A172 (cell line): ENCODE measurements at regions not wholly inside any gene's neighbourhood (a gene's known extent, or its start where the extent isn't known, plus 50 kb on each side); places are given as distances from the start of the nearest gene placed in this dataset.
"Not testable (repeated sequence)": the region's sequence is repeated elsewhere in the genome, so short reads cannot be mapped to it uniquely, and the experiment has no call there.

Source experiments
- DNase-seq: peaks from one replicate; pipeline ENCODE4 v3.0.0-alpha.2; 2015; ENCODE audit warnings: low spot score

DNA sequence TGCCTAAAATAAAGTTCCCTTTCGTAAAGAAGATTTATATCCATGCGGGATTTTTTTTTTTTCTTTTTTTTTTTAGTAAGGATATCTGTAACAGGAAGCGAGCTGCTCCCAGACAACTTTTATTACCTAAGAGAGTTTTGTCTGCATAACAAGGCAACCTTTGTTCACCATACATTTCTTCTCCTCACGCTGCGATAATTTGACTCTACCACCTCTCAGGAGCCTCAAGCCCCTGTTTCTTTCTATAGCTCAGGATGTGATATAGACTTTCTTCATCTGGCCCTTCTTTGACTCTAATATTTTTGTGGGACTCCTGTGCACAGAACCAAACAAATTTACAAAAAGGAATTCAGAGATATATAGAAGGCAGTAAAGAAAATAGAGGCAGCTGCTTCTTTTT is 1053.7 kb upstream of the SPRY2 start:
- no peak for DNase-seq

DNA sequence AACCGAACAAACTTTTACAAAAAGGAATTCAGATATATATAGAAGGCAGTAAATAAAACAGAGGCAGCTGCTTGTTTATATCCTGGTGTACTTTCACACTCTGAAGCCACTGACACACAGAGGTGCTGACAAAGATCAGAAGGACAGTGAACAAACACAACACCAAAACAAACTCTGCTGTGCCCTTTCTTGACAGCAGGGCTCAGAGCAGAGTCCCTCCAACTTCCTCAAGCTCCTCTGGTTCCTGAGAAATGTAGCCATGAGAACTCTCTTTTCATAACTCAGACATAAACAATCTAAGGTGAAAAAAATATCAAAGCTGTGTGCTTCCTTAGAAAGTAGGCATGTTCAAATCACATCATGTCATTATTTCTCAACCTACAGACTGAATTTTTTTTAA is 1052.8 kb upstream of the SPRY2 start:
- no peak for DNase-seq

DNA sequence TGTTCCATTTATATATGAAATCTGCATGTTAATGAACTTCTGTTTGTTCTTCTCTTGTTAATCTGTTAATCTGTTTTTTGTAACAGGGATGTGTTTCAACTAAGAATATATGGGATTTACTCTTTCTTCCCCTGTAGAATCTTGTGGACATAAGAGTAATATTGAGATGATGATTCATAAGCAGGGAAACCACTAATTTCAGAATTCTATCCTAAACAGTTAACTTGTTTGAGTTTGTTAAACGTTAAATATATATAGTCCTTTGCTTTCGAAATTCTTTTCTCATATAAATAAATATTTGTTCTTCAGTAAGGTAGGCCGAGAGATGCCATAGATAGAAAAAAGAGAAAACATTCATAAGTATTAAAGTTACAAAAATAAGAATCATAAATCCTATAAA is 1052.2 kb upstream of the SPRY2 start:
- no peak for DNase-seq

DNA sequence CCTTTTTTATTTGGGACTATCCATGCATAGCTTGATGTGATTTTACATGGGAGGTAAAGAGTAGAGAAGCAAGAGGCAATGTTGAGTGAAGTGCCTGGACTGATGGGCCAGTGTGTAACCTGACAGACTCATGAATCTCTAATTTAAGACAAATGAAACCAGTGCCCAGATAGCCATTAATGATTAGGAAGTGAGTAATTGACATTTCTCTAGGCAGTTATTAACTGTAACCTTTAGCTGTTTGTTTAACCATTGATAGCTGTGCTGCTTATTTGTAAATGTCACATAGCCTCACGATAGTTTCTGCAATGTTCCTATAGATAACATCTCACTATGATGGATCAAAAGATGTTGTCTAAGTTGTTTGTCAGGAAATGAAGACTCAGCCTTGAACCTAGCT is 1047.5 kb upstream of the SPRY2 start:
- DNase-seq: no peak

DNA sequence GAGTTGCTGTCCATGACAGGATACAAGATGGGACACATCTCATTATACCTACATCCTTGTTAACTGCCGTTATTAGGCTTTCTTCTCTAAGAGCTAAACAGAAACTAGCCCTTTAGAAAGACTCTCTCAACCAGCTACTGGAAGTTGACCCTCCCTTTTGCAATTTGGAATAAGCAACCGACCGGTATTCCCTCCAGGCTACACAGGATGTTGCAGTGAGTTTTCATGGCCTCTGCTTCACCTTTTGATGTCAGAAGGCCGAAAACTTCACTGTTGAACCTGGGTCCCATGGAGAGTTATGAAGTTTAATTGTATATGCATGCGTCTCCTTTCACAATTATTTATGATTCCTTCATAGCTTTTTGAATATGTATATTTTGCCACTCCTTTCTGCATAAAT is 1042.5 kb upstream of the SPRY2 start:
- DNase-seq: no peak

DNA sequence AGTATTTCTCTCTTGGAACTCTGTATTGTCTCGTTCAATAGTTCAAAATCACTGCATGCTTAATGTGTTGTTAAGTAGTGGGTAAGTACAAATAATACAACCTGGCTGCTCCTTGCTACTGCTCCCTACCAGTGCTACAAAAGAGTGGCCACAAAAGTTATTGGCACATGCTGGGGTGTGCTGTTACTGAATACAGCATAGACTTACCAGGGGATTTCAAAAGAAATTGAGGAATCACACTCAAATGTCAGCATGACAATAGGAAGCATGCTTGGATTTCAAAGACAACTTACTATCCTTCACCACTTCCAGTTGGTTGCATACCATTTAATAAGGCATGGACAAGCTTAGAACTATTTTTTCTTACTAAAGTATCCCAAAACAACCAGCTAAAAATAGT is 1041.3 kb upstream of the SPRY2 start:
- DNase-seq: no peak

DNA sequence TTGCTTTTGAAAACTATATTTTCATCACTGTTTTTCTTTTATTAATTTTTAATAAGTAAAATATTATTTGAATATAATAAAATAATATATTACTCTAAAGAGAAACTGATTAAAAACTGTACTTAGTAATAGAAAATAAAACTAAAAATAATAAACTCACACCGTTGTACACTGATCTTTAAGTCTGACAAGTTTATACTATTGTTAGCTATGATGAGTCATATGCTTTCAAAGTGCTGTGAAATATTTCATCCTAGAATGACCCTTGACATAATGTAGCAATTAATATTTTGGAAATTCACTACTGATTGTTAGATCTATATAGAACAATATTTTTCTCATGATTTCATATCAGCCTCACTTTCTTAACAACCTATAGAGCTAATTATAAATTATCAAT is 1040.6 kb upstream of the SPRY2 start:
- no peak for DNase-seq

DNA sequence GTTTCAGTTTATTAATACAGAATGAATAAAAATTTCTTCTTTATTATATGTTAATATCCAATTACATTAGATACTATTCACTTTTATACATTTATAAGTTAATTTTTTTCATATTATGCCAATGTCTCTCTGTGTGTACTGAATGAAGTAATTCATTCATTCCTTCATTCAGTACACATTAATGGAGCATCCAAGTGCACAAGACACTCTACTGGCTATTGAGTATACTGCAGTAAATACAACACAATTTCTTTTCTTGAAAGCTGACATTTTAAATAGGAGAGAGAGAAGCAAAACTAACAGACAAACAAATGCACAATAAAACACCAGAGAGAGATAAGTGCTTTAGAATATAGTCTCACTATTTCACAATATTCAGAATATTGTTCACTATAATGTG is 1038.3 kb upstream of the SPRY2 start:
- DNase-seq: no peak

DNA sequence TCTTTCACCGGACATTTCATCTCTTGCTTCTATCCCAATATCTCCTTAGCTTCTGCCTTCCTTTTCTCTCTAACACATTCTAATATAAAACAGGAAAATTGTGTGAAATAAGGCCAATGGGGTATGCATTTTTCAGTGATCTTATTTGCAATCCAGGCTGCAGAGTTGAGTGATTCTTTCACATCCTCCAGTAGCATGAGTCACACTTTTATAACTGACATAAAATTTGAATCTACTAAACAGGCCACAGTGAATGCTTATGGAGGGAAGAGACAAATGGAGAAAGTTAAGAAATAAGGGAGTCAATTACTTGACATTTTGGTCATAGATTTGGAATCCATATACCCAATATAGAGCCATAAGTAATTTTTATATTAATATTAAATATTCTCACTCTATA is 1037.0 kb upstream of the SPRY2 start:
- no peak for DNase-seq

DNA sequence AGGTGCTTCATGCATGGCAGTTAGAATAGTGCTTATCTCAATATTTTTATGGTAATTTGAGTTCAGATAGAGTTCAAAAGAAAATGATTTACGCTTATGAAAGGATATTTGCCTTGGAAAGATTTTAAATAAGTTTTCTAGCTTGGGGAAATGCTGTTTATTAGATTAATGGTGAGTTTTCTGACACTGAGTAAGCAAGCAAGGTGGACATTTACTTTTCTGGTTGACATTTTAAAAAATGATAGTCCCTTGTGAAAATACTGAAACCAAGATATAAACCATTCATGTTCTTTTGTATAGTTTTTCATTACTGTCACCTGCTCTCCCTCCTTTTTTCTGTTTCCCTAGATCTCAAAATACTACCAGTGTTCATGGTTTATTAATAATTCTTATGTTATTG is 1034.8 kb upstream of the SPRY2 start:
- DNase-seq: no peak

DNA sequence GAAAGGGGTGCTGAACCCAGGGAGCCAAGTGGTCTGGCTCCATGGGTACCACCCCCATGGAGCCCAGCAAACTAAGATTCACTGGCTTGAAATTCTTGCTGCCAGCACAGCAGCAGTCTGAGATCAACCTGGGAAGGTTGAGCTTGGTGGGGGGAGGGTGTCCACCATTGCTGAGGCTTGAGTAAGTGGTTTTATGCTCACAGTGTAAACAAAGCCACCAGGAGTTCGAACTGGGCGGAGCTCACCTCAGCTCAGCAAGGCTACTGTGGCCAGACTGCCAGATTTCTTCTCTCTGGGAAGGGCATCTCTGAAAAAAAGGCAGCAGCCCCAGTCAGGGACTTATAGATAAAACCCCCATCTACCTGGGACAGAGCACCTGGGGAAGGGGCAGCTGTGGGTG is 1021.8 kb upstream of the SPRY2 start:
- not testable (repeated sequence) for DNase-seq

DNA sequence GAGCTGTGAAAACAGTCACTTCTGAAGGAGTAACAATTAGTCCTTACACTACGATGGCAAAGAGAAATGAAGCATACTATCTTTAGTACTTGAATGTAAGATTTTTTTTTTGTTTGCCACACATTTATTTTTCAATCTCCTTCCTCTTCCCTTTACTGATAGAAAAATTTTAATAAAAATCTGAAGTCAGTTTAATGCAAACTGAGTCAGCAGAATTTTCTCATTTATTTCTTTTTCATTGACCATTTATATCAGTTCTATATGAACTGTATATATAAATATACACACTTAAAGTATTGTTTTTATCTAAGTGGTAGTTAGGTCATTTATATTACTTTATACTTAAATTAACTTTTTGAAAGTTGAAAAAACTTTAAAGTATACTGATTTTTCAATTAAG is 1009.1 kb upstream of the SPRY2 start:
- no peak for DNase-seq

DNA sequence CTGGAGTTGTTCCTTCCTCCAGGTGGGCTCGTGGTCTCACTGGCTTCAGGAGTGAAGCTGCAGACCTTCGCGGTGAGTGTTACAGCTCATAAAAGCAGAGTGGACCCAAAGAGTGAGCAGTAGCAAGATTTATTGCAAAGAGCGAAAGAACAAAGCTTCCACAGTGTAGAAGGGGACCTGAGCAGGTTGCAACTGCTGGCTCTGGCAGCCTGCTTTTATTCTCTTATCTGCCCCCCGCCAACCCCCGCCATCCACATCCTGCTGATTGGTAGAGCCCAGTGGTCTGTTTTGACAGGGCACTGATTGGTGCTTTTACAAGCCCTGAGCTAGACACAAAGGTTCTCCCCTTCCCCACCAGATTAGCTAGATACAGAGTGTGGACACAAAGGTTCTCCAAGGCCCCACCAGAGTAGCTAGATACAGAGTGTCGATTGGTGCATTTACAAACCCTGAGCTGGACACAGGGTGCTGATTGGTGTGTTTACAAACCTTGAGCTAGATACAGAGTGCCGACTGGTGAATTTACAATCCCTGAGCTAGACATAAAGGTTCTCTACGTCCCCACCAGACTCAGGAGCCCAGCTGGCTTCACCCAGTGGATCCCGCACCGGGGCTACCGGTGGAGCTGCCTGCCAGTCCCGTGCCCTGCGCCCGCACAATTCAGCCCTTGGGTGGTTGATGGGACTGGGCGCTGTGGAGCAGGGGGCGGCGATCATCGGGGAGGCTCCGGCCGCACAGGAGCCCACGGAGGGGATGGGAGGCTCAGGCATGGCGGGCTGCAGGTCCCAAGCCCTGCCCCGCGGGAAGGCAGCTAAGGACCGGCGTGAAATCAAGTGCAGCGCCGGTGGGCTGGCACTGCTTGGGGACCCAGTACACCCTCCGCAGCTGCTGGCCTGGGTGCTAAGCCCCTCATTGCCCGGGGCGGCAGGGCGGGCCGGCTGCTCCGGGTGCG is 999.5 kb upstream of the SPRY2 start:
- DNase-seq: not testable (repeated sequence)

DNA sequence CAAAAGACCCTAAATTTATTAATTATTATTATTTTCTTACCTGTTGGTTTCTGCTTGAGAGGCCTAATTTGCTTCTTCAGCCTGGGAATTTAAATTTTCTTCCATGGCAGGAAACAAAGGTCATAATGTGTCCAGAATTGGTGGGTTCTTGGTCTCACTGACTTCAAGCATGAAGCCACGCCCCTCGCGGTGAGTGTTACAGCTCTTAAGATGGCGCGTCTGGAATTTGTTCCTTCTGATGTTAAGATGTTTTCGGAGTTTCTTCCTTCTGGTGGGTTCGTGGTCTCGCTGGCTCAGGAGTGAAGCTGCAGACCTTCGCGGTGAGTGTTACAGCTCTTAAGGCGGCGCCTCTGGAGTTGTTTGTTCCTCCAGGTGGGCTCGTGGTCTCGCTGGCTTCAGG is 998.7 kb upstream of the SPRY2 start:
- not testable (repeated sequence) for DNase-seq

DNA sequence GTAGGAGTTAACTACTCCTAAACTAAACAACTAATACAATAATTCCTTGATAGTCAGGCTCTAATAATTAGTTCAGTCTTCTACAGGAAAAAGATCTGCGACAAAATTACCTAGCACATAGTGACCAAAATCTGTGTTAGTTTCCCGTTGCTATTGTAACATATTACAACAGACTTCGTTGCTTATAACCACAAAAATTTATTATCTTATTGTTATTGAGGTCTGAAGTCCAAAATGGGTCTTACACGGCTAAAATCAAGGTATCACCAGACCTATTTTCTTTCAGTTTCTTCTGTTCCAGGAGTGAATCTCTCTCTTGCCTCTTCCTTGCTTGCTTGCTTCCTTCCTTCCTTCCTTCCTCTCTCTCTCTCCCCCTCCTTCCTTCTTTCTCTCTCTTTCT is 993.6 kb upstream of the SPRY2 start:
- no peak for DNase-seq

DNA sequence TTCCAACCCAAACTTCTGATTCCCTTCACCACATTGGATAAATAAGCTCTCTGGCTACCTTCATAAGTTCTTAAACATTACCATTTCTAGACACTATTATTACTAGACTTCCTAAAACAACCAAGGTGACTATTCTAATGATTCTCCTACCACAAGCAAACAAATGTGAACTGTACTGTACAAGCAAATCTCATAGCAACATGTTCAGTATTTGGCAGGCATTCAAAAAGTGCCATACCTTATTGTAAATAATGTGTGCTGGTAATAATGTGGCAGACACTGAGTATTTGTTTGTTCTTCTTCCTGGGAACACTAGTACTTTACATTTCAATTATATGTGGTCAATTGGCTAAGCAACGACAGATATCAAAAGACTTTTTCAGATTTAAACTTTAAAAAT is 986.0 kb upstream of the SPRY2 start:
- DNase-seq: no peak

DNA sequence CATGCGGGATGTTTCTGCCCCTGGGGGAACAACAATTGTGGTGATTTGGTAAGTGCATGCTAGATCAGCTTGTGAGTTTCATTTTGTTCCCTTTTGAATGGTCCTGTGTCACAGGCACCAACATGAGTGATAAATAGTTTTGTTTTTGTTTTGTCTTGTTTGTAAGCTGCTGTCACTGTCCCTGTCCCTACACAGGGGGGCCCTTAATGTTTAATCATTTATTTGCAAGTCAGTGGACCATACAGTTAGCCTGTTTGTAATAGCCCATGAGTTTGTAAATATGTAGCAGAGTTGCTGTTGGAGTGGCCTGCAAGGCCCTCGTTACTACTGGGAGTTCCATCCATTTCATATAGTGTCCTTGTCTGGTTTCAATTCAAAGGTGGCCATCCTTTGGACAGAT is 979.6 kb upstream of the SPRY2 start:
- no peak for DNase-seq

DNA sequence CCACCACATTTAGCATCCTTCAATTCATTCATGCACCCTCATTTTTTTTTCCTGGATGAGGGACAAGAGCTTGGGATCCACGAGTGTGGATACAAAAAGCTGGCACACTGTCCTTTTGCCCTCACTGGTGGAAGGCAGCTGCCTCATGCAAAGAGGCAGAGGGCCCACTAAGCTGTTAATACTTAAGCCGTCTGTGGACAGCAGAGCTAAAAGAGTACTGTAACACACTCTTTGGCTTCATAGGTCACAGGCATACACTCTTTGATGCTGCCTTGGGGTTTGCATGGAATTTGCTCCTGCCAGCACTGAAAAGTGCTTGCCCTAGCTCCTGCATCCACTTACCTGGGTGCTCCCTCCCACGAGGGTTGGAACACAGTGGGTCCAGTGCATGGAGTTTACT is 978.4 kb upstream of the SPRY2 start:
- DNase-seq: no peak

DNA sequence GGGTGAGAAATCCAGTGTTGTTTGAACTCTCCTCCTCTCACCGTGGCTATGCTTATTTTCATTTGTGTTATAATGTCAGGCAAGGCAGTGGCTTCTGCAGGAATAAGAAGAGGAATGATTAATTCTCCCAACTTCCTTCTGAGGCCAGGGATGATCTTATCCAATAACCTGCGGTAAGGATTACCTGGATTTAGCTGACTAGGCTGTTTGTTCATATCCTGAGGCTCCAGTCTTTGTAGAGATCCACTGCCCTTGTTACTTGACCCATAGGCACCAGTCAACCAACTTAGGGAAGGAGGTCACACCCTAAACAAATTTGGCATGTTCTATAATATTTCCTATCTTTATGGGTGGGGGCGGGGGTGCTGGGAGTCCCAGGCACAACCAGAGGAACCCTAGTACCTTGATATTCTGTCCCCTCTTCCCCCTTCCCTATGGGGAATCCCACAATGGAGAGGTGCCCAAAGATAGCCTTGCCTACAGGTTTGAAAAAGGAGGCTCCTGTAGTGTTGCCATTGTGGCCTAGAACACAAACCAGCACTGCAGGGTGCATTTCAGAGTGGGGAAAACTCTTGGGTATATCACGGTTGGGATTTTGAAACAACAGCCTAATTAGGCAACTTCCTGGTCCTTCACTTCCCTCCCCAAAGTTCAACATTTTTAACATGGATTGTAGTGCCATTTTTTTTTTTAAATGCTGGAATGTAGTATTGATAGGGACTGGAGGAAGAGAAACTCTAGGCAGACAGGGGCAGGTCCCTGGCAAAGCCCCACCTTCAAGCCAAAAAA is 977.5 kb upstream of the SPRY2 start:
- DNase-seq: no peak

DNA sequence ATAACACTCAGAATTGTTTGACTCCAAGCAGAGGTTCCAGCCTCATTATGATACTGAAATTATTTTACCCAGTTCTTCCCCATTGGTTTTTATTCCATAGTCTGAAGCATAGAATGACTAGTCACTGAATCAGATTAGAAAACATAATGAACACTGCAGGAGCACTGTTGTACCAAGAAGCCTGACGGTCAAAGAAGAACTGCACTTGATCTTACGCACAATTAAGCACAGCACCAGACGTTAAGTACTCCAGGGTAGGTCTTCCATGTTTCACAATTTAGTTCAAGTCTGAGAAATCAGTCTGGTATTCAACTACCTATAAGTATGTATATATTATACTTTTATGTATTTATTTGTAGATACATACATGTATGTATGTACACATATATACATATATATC is 973.5 kb upstream of the SPRY2 start:
- DNase-seq: no peak

DNA sequence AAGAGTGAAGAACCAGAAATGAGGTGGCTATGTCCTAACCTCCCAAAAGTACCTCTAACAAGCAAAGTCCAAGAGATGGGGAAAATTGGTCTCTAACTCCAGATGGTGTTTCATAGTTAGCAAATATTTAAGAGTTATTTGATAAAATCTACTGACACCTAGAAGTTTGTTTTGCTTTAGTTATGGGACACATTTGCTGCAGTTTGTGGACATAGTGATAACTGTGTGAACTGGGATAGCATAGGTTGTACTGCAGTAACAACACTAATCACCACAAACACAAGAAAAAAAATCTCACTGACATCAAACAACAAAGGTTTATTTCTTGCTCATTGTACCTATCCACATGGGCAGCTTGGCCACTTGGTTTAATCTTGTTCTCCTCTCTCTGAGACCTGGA is 965.0 kb upstream of the SPRY2 start:
- no peak for DNase-seq

DNA sequence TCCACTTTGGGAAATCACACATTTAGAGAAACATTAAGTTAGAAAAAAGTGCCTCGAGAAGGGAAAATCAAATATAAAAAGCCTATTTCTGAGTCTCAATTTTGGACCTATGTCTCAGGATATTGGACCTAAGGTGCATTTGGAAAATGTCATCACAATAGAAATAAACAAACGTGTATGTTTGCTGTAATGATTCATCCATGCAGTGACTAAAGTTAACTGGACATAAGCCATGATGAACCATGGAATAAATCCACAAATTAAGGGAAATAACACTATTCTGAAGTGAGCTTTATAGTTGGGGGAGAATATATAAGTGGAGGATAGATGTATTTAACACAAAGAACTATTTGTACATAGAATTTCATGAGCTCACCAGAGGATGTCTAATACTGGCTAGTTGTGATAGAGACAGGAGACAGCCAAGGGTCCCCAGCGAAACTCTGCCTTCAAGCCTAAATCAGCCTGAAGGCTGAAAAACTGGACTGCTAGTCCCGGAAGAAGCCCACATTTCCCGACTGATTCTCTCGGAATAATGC is 963.3 kb upstream of the SPRY2 start:
- no peak for DNase-seq

DNA sequence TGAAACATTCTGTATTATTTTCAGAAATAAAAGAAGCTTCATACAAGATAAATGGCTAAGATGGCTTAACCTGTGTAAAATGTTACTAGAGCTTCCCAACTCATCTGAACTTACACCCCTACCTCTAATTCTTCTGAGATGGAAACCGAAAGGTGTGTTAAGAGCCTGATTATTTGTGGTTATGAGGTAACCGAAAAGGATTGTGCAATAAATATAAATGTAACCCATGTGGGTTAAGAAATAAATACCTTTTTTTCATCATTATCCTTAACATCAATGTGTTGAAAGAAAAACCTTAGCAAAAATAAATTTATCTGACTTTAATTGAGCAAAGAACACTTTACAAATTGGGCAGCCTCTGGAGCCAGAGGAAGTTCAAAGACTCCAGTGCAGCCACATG is 961.8 kb upstream of the SPRY2 start:
- no peak for DNase-seq
